Type B pancreatic cell (in vitro differentiated cells): ENCODE measurements at regions not wholly inside any gene's neighbourhood (a gene's known extent, or its start where the extent isn't known, plus 50 kb on each side); places are given as distances from the start of the nearest gene placed in this dataset.
"Not testable (repeated sequence)": the region's sequence is repeated elsewhere in the genome, so short reads cannot be mapped to it uniquely, and the experiment has no call there.

Source experiments
- DNase-seq: peaks from one replicate; pipeline ENCODE4 v3.0.0; 2021; ENCODE audit warnings: mixed read lengths; ENCODE audit not compliant: unreplicated experiment; ENCODE audit errors: extremely low spot score
- H3K27ac Mint-ChIP-seq: 2 replicates; pipeline ENCODE4 v1.8.0; 2021; ENCODE audit warnings: mild to moderate bottlenecking, mixed read lengths
- H3K27me3 Mint-ChIP-seq: 2 replicates; pipeline ENCODE4 v1.8.0; 2021; ENCODE audit warnings: mixed read lengths
- H3K36me3 Mint-ChIP-seq: 2 replicates; pipeline ENCODE4 v1.8.0; 2021; ENCODE audit warnings: mixed read lengths
- H3K4me1 Mint-ChIP-seq: one replicate; pipeline ENCODE4 v1.8.0; 2021; ENCODE audit warnings: mixed read lengths; ENCODE audit not compliant: unreplicated experiment
- H3K4me3 Mint-ChIP-seq: 2 replicates; pipeline ENCODE4 v1.8.0; 2021; ENCODE audit warnings: mild to moderate bottlenecking, mixed read lengths
- H3K9me3 Mint-ChIP-seq: 2 replicates; pipeline ENCODE4 v1.8.0; 2021; ENCODE audit warnings: mixed read lengths
- CTCF ChIP-seq: fragments of 200-600 bp; sonication (generic); conservative IDR thresholded peaks from 2 replicates; pipeline ENCODE4 v1.5.0; 2021; ENCODE audit warnings: antibody characterized with exemption, mild to moderate bottlenecking

- peak overlapping the region; percentile 69 for H3K4me3 Mint-ChIP-seq
- DNase-seq, result no peak
- TF ChIP-seq CTCF, result no peak
- H3K27ac Mint-ChIP-seq, result no peak overlapping the region
- no peaks in the 10 kb centered on the region for H3K4me1 Mint-ChIP-seq
- peaks cover 21% of the 10 kb centered on the region for H3K27me3 Mint-ChIP-seq
- H3K36me3 Mint-ChIP-seq, result no peaks in the 10 kb centered on the region
- no peaks in the 10 kb centered on the region for H3K9me3 Mint-ChIP-seq
These were observed 142.8 kb downstream of the NECTIN1 start for GRCh38 chr11:119586181-119586580.

- DNase-seq, result no peak
- H3K36me3 Mint-ChIP-seq, result no peaks in the 10 kb centered on the region
- peak overlapping the region; percentile 89 for H3K4me3 Mint-ChIP-seq
- TF ChIP-seq CTCF, result no peak
- peak overlapping the region; percentile 86 for H3K27ac Mint-ChIP-seq
- H3K27me3 Mint-ChIP-seq, result peaks cover 24% of the 10 kb centered on the region
- H3K9me3 Mint-ChIP-seq, result no peaks in the 10 kb centered on the region
- no peaks in the 10 kb centered on the region for H3K4me1 Mint-ChIP-seq
These were observed 143.8 kb downstream of the NECTIN1 start for GRCh38 chr11:119585043-119585781.

DNA sequence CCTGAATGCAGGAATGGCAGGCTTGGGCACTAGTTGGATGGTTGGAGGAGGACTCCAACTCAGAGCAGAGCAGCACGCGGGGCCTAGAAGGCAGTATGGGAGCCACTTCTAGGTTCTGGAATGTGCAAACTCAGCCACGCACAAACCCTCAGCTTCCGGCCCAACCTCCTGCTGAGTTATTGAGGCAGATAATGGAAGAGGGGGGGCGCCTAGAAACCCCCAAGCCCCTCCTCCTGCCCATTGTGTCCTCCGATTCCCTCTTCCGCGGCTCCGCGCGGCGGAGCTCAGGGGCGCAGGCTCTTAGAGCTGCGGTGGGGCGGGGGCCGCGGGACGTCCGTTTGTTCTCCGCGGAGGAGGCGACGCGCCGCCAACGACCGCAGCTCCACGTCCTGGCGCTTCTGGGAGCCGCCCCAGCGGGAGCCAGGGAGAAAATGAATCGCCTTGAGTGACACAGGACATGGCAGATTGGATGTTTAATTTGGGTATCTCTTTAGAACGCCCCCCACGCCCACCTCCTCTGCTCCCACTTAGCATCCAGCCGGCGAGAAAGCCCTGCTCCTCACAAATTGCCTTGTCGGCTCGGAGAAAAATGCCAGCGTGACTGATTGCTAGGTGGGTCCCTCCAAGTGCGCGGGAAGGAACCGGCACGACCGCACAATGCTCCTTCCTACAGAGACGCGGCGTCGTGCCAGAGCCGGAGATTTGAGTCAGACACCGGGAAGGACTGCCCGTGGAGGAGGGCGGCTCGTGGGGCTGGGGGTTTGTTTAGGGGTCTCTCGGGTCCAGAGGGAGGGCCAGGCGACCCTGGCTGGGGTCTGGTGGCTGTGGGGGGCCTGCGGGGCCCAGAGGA lies 144.6 kb downstream of the NECTIN1 start:
- Mint-ChIP-seq H3K27ac (peak overlapping the region; percentile 86), H3K9me3 (no peaks in the 10 kb centered on the region), H3K36me3 (no peaks in the 10 kb centered on the region), H3K27me3 (peaks cover 24% of the 10 kb centered on the region), H3K4me1 (no peaks in the 10 kb centered on the region), H3K4me3 (peak overlapping the region; percentile 89)
- peak; percentile 75 for DNase-seq
- no peak for TF ChIP-seq CTCF

GRCh38 chr11:119583585-119583984 lies 145.4 kb downstream of the NECTIN1 start:
- Mint-ChIP-seq H3K9me3 (no peaks in the 10 kb centered on the region), H3K36me3 (no peaks in the 10 kb centered on the region), H3K4me3 (no peak overlapping the region), H3K27ac (no peak overlapping the region), H3K4me1 (no peaks in the 10 kb centered on the region), H3K27me3 (peaks cover 24% of the 10 kb centered on the region)
- no peak for DNase-seq
- TF ChIP-seq CTCF, result peak; percentile 54

DNA sequence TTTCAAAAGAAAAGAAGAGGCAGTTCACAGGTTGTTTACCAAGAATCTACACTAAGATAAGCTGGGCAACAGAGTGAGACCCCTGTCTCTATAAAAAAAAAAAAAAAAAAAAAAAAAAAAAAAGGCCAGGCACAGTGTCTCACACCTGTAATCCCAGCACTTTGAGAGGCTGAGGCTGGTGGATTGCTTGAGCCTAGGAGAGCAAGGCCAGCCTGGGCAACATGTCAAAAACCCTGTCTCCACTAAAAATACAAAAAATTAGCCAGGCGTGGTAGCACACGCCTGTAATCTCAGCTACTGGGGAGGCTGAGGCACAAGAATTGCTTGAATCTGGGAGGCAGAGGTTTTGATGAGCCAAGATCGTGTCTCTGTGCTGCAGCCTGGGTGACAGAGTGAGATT lies 147.6 kb downstream of the NECTIN1 start:
- not testable (repeated sequence) for H3K27ac Mint-ChIP-seq, H3K4me1 Mint-ChIP-seq, DNase-seq, H3K9me3 Mint-ChIP-seq, H3K4me3 Mint-ChIP-seq, H3K36me3 Mint-ChIP-seq
- peaks cover 26% of the 10 kb centered on the region for H3K27me3 Mint-ChIP-seq

- Mint-ChIP-seq H3K27ac (no peak overlapping the region), H3K4me3 (no peak overlapping the region)
- TF ChIP-seq CTCF, result no peak
These were observed 148.2 kb downstream of the NECTIN1 start for GRCh38 chr11:119580751-119581150.

More at GRCh38 chr11:119580751-119581150, 148.2 kb downstream of the NECTIN1 start:
- Mint-ChIP-seq H3K27me3 (peaks cover 29% of the 10 kb centered on the region), H3K36me3 (no peaks in the 10 kb centered on the region), H3K9me3 (no peaks in the 10 kb centered on the region), H3K4me1 (no peaks in the 10 kb centered on the region)
- no peak for DNase-seq
